Breast epithelium (tissue), 3 donors: ENCODE measurements at regions not wholly inside any gene's neighbourhood (a gene's known extent, or its start where the extent isn't known, plus 50 kb on each side); places are given as distances from the start of the nearest gene placed in this dataset.

ENCODE experiments used
- POLR2A ChIP-seq: fragments of 450-650 bp; IDR thresholded peaks from one replicate; pipeline ENCODE4 v1.6.1; 2016; ENCODE audit warnings: antibody characterized with exemption, mild to moderate bottlenecking, moderate library complexity
- TF ChIP-seq, protein P1 (sequence below), 3 donors: fragments of 450-650 bp; IDR thresholded peaks; one replicate each; pipeline ENCODE4 v1.5.1; 2016 to 2017; ENCODE audit warnings: antibody characterized with exemption in 3 of 3, mild to moderate bottlenecking in 3 of 3, moderate library complexity in 3 of 3

DNA sequence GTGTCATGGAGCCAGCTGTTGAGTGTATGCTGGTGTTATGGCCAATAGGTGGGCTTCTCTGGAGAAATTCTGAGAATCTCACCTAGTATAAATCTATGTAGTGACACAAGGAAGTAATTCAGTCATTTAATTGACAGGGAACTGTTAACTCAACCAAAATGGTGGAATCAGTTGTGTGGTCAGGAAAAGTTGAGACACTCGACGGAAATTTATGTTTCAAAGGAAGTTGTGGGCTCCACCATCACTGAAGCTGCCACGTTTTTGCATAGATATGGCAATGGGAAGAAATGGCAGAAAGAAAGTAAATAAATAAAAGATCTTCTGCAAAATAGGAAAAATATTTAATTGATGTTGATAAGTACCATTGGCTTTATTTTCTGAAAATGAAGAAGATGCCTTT lies 84.5 kb downstream of the ATP6V1G3 start:
- TF ChIP-seq, protein P1, sequence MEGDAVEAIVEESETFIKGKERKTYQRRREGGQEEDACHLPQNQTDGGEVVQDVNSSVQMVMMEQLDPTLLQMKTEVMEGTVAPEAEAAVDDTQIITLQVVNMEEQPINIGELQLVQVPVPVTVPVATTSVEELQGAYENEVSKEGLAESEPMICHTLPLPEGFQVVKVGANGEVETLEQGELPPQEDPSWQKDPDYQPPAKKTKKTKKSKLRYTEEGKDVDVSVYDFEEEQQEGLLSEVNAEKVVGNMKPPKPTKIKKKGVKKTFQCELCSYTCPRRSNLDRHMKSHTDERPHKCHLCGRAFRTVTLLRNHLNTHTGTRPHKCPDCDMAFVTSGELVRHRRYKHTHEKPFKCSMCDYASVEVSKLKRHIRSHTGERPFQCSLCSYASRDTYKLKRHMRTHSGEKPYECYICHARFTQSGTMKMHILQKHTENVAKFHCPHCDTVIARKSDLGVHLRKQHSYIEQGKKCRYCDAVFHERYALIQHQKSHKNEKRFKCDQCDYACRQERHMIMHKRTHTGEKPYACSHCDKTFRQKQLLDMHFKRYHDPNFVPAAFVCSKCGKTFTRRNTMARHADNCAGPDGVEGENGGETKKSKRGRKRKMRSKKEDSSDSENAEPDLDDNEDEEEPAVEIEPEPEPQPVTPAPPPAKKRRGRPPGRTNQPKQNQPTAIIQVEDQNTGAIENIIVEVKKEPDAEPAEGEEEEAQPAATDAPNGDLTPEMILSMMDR (IDR thresholded peaks at IDR 0.05) = no peak
- no peak for TF ChIP-seq POLR2A
